Activated T-helper 17 cell treated with anti-CD3 and anti-CD28 coated beads, Interleukin-2, amount 50 U/mL, for 72 hours (primary cell): ENCODE measurements at regions not wholly inside any gene's neighbourhood (a gene's known extent, or its start where the extent isn't known, plus 50 kb on each side); places are given as distances from the start of the nearest gene placed in this dataset.

Experiments used
- ATAC-seq: fragments of 150-1000 bp; cut with Tn5 transposase; replicated peaks from 2 replicates; pipeline ENCODE4 v1.10.0; 2021; ENCODE audit warnings: mild to moderate bottlenecking, moderate library complexity
- H3K27ac Mint-ChIP-seq: one replicate; pipeline ENCODE4 v1.8.0; 2022; ENCODE audit warnings: mixed read lengths
- H3K27me3 Mint-ChIP-seq: one replicate; pipeline ENCODE4 v1.8.0; 2022; ENCODE audit warnings: mixed read lengths
- H3K36me3 Mint-ChIP-seq: one replicate; pipeline ENCODE4 v1.8.0; 2022; ENCODE audit warnings: low read depth, mild to moderate bottlenecking, mixed read lengths
- H3K4me1 Mint-ChIP-seq: one replicate; pipeline ENCODE4 v1.8.0; 2022; ENCODE audit warnings: mixed read lengths
- H3K4me3 Mint-ChIP-seq: one replicate; pipeline ENCODE4 v1.8.0; 2022; ENCODE audit warnings: mild to moderate bottlenecking, mixed read lengths
- H3K9me3 Mint-ChIP-seq: one replicate; pipeline ENCODE4 v1.8.0; 2022; ENCODE audit warnings: mixed read lengths

DNA sequence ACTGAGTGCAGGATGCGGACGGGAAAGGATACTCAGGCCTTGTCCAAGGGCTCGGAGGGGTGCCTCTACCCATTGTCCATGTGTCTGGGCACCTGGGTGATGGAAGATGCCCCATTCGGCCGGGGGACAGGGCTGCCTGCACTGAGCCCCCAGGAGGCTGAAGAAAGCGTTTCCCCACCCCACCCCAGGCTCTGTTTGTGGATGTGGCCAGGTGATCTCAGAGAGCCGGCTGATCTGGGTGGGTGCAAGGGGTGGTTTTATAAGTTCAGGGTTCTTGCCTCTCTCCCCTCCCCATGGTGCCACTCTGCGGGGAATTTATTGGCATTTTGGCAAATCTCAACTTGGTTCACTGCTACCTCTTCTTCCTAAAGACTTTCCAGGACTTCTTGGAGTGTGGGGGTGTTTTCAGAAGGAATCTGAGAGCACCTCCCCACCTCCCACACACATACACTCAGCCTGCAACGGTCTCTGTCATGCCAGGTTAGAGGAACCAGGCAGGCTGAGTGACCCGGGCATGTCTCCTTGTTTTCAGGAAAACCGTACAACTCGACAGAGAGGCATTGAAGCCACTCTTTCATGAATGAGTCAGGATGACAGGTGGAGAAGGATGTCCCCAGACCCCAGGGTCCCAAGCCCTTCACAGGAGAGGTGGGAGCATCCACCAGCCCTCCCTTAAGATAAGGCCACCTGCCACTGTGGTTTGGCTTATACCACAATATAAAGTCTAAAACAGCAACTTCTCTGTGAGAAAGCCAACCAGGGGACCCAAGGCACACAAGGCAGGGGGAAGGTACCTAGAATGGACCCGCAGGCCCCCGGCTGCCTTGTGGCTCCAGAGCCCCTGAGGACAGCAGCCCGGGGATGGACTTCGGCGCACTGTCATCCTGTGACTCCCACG, 174.9 kb downstream of the ETS2 start:
- no peaks in the 10 kb centered on the region for H3K9me3 Mint-ChIP-seq
- peaks cover 13% of the 10 kb centered on the region for H3K4me1 Mint-ChIP-seq
- no peak for ATAC-seq
- no peaks in the 10 kb centered on the region for H3K36me3 Mint-ChIP-seq
- H3K4me3 Mint-ChIP-seq, result no peak overlapping the region
- no peak overlapping the region for H3K27ac Mint-ChIP-seq
- peaks cover 38% of the 10 kb centered on the region for H3K27me3 Mint-ChIP-seq

DNA sequence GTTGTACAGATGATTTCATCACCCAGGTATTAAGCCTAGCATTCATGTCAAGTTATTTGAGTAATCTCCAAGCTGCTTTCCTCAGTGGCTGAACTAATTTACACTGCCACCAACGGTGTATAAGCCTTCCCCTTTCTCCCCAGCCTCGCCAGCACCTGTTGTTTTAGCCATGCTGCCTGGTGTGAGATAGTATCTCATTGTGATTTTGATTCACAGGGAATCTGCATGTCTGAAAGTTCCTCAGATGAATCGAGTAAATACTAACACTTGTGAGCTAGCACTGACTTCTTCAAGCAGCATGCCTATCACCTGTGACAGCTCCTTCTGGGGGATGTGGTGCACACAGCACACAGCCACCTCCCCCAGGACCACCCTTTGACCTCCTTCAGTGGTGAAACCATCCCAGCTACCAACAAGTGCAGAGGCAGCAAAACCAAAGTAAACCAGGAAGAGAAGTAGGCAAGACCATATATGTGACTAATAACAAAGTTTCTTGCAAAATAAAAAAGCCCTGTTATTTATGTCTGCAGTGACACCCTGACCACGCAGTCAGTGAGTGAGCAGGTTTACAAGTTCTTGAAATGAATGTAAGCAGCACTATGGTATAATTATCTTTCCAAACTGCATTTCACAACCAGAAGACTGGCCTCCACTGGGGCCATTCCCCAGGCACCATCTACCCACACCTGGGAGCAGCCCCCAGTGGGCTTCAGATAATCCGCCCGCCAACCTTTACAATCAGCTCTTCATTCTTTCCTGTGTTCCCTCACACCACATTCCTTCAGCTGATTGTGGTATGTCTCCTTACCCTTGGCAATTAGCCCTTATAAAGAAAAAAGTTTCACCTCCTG, 173.8 kb downstream of the ETS2 start:
- Mint-ChIP-seq H3K27ac (peak overlapping the region; percentile 13), H3K4me1 (peaks cover 6% of the 10 kb centered on the region), H3K9me3 (no peaks in the 10 kb centered on the region), H3K4me3 (no peak overlapping the region), H3K36me3 (no peaks in the 10 kb centered on the region), H3K27me3 (peaks cover 30% of the 10 kb centered on the region)
- peak; percentile 88 for ATAC-seq

DNA sequence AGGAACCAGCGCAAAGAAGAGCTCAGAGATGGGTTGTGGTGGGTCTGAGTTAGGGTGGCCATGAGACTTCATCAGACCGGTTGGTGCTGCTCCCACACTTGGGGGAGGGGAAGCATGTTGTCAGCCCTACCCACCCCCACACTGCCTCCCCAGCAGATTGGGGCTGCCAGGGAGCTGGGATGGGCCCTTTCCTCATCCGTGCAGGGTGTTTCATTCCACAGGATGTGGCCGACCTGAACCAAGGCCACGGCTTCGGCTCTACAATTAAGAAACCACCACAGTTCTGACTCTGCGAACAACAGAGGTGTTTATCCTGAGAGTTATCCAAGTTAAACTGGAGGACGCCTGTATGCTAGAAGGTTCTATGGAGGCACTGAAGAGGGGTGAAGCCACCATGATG, 171.2 kb downstream of the ETS2 start:
- Mint-ChIP-seq H3K36me3 (no peaks in the 10 kb centered on the region), H3K27ac (no peak overlapping the region), H3K27me3 (peaks cover 28% of the 10 kb centered on the region), H3K4me3 (no peak overlapping the region), H3K4me1 (peaks cover 6% of the 10 kb centered on the region), H3K9me3 (no peaks in the 10 kb centered on the region)
- no peak for ATAC-seq

DNA sequence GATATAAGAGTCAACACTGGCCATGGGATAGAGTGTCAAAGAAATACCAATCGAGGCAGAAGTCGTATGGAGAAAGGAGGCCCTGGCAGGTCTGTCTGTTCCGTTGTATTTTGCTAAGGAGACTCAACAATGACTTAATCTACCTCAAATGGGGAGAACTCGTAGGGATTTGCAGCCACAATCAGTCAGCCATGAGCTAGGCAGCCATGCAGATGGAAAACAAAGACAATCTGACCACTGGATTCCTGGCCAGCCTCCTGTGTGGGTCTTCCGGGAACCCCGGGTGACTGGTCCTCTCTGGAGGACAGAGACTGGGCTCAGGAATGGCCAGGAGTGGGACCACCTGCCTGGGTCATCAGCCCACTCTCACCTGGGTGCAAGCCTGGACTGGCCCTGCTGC, 167.8 kb downstream of the ETS2 start:
- no peak for ATAC-seq
- Mint-ChIP-seq H3K27me3 (peaks cover 19% of the 10 kb centered on the region), H3K4me1 (no peaks in the 10 kb centered on the region), H3K9me3 (no peaks in the 10 kb centered on the region), H3K36me3 (no peaks in the 10 kb centered on the region), H3K4me3 (no peak overlapping the region), H3K27ac (no peak overlapping the region)

DNA sequence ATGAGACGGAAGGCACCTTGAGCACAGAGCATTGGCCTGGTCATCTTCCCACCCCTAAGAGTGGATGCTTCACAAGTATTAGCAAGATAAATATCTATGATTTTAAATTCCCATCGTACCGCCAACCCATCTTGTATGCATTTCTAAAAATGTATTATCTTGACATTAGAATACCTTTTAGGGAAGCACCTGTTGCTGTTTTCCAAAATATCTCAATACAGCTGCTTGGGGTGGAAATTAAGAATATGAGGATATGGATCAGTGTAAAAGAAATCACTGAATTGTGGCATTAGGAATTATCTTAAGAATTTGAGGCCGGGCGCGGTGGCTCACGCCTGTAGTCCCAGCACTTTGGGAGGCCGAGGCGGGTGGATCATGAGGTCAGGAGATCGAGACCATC, 166.3 kb downstream of the ETS2 start:
- no peak overlapping the region for H3K27ac Mint-ChIP-seq
- H3K4me3 Mint-ChIP-seq, result no peak overlapping the region
- H3K9me3 Mint-ChIP-seq, result no peaks in the 10 kb centered on the region
- H3K27me3 Mint-ChIP-seq, result peaks cover 26% of the 10 kb centered on the region
- no peaks in the 10 kb centered on the region for H3K4me1 Mint-ChIP-seq
- no peak for ATAC-seq
- H3K36me3 Mint-ChIP-seq, result no peaks in the 10 kb centered on the region

DNA sequence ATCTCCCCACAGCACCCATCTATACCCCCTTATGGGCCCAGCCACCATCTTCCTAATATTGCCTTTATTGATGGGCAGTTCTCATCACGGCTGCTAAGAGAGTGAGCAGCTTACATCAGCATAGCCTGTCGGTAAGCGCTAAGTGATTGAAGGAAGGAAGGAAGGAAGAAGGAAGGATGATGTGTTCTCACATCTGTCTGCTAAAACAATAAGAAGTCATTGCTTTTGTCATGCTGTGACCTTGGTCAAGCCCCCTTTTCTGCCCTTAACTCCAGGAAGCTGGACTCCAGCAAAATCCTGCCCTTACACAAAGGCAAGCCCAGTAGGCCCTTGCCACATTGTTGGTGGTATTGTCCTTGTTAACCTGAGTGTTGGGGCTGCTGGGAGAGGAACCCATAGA, 165.0 kb downstream of the ETS2 start:
- Mint-ChIP-seq H3K36me3 (no peaks in the 10 kb centered on the region), H3K27ac (no peak overlapping the region), H3K9me3 (no peaks in the 10 kb centered on the region), H3K4me3 (no peak overlapping the region), H3K4me1 (no peaks in the 10 kb centered on the region), H3K27me3 (peaks cover 22% of the 10 kb centered on the region)
- no peak for ATAC-seq

DNA sequence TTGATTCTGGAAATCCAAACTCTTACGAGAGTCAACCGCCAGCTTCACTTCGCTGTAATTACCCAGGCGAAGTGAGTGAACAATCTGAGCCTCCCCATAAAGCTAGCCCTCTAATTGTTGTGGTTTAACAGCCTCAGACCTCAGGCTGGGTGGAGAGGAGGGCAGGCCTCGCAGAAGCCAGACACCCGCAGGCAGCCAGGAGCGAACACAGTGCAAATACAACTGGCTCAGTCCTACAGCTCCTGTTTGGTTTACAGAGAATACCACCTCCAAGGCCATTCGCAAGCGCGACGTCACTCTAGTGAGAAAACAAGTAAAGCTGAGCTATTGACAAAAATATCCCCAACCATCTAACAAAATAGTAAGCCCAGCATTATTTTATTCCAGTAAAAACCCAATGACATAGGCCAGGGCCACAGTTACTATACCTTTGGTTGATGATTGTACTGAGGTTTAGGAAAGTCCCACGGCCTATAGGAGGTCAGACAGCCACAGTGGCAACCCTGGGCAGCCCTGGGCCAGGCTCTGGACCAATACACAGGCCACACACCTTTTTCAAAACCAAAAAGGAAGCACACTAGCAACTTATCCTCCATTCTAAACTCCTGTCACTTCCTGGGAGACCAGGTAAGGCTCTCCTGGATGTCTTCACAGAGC, 163.3 kb downstream of the ETS2 start:
- no peak overlapping the region for H3K27ac Mint-ChIP-seq
- no peaks in the 10 kb centered on the region for H3K4me1 Mint-ChIP-seq
- no peaks in the 10 kb centered on the region for H3K9me3 Mint-ChIP-seq
- no peak overlapping the region for H3K4me3 Mint-ChIP-seq
- ATAC-seq, result peak; percentile 50
- no peaks in the 10 kb centered on the region for H3K36me3 Mint-ChIP-seq
- peaks cover 22% of the 10 kb centered on the region for H3K27me3 Mint-ChIP-seq

DNA sequence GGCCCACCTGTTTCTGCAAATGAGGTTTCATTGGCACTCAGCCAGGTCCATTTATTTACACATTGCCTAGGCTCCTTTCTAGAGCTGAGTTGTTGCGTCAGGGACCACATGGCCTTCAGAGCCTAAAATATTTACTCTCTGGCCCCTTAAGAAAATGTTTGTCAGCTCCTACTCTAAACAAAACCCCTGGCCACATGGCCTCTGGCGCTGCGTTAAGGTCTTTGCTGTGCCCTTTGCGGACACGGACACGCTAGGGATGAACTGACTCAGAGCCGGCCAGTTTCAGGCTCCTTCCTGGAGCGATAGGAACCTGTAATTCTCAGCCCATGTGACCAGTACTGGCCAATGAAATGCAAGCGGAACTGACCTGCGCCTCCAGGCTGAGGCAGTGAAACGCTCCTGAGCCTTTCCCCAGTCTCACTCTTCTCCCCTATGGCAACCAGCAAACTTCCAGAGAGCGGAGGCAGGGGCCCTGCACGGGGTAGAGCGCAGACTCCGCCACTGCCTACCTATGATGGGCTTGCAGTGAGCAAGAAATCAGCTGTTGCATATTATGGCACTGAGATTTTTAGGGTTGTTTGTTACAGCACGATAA, 160.3 kb downstream of the ETS2 start:
- Mint-ChIP-seq H3K27me3 (peaks cover 7% of the 10 kb centered on the region), H3K4me3 (no peak overlapping the region), H3K9me3 (no peaks in the 10 kb centered on the region), H3K4me1 (no peaks in the 10 kb centered on the region), H3K36me3 (no peaks in the 10 kb centered on the region), H3K27ac (no peak overlapping the region)
- ATAC-seq, result no peak

DNA sequence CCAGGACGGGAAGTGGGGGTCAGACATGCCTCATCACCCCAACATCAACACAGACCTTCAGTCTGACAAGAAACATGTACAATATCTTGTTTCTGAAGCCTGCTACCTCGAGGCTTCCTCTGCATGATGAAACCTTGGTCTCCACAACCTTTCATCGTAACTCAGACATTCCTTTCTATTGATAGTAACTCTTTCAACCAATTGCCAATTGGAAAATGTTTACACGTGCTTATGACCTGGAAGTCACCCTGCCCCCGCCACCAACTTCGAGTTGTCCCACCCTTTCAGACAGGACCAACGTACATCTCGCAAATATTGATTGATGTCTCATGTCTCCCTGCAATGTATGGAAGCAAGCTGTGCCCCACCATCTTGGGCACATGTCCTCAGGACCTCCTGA, 159.5 kb downstream of the ETS2 start:
- Mint-ChIP-seq H3K36me3 (no peaks in the 10 kb centered on the region), H3K9me3 (no peaks in the 10 kb centered on the region), H3K4me1 (no peaks in the 10 kb centered on the region), H3K27ac (no peak overlapping the region), H3K4me3 (no peak overlapping the region), H3K27me3 (peaks cover 7% of the 10 kb centered on the region)
- no peak for ATAC-seq

DNA sequence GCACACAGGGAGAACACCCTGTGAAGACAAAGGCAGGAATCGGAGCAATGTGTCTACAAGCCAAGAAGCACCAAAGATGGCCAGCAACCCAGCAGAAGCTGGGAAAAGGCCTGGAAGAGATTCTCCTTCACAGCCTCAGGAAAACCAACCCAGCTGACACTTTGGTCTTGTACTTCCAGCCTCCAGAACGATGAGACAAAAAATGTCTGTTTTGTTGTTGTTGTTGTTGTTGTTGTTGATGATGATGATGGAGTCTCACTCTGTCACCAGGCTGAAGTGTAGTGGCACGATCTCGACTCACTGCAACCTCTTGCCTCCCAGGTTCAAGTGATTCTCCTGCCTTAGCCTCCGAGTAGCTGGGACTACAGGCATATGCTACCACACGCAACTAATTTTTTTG, 157.3 kb downstream of the ETS2 start:
- no peaks in the 10 kb centered on the region for H3K36me3 Mint-ChIP-seq
- H3K4me3 Mint-ChIP-seq, result no peak overlapping the region
- peaks cover 1% of the 10 kb centered on the region for H3K27me3 Mint-ChIP-seq
- H3K9me3 Mint-ChIP-seq, result no peaks in the 10 kb centered on the region
- ATAC-seq, result no peak
- H3K27ac Mint-ChIP-seq, result no peak overlapping the region
- no peaks in the 10 kb centered on the region for H3K4me1 Mint-ChIP-seq

DNA sequence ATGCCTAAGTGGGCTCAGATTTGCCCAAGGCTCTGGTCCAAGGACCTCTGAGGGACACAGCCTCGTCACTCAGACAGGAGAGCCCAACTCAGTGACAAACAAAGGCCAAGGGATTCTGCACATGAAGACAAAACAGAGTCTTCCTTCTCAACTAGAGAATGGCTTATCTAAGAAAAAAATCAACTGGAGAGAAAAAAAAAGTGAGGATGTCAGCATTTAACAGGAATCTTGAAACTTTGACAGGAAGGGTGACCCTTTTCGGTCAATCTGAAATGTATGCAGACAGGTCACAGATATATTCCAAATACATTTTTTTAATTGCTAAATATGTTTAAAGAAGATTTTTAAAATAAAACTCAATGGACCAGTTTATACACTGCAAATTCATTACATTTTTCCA, 154.5 kb downstream of the ETS2 start:
- ATAC-seq, result no peak
- Mint-ChIP-seq H3K4me3 (no peak overlapping the region), H3K27ac (no peak overlapping the region), H3K9me3 (no peaks in the 10 kb centered on the region), H3K36me3 (no peaks in the 10 kb centered on the region), H3K4me1 (no peaks in the 10 kb centered on the region), H3K27me3 (no peaks in the 10 kb centered on the region)

DNA sequence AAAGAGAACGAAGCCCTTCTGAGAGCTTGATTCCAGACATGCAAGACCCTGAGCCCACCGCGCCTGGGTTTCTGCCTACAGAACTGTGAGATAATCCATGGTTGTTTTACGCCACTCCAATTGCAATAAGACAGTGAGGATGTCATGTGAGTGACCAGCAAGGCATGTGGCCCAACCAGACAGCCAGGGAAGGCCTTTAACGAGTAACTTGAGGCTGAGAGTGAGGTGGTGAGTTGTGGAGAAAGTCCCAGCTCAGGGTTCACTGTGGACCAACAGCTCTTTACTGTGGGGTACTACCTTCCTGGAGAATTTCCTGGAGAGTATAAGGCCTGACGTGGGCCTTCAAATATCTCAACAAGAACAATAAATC, 153.9 kb downstream of the ETS2 start:
- no peak for ATAC-seq
- Mint-ChIP-seq H3K4me3 (no peak overlapping the region), H3K4me1 (no peaks in the 10 kb centered on the region), H3K27ac (no peak overlapping the region), H3K36me3 (no peaks in the 10 kb centered on the region), H3K9me3 (no peaks in the 10 kb centered on the region), H3K27me3 (no peaks in the 10 kb centered on the region)

DNA sequence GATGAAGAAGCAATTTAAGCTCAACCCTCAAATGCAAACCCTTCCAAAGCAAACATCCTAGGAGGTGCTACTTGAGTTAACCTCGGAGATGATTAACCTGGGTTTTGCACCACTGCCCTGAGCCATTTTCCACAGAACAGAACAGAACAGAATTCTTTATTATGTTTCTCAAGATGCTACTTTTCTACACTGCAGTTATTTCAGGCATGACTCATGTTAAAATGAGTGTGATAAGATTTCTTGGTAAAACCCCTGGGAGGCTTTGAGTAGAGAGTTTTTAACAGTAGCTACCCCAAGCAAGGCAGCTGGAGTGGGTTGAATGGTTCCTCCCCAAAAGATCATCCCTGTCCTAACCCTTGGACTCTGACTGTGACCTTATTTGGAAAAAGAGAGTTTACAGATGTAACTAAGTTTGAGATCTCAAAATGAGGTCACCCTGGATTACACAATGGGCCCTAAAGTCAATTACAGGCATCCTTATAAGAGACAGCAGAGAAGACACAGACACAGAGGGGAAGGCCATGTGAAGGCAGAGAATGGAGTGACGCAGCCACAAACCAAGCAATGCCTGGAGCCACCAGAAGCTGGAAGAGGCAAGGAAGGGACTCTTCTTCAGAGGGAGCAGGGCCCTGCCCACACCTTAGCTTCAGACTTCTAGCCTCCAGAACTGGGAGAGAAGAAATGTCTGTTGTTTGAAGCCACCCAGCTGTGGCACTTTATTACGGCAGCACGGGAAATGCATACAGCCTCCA, 153.4 kb downstream of the ETS2 start:
- Mint-ChIP-seq H3K27ac (no peak overlapping the region), H3K27me3 (no peaks in the 10 kb centered on the region), H3K36me3 (no peaks in the 10 kb centered on the region), H3K9me3 (no peaks in the 10 kb centered on the region), H3K4me1 (no peaks in the 10 kb centered on the region), H3K4me3 (no peak overlapping the region)
- ATAC-seq, result peak; percentile 86

DNA sequence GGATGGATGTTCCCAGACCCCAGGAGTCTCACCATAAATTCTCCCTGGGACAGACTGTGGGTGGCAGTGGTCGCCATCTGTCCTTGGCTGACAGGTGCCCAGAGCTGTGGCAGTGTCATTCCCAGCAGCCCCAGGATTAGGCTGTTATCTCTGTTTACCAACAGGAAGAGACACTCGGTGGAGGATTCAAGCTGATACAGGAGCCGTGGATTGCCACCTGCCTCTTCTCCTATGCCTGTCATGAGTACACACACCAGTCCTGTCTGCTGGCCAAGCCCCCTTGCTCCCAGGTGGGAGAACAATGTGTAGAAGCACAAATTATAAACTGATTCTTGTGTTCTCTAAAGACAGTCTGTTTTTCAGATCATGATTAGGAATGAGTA, 152.6 kb downstream of the ETS2 start:
- H3K27ac Mint-ChIP-seq, result no peak overlapping the region
- H3K4me3 Mint-ChIP-seq, result no peak overlapping the region
- H3K9me3 Mint-ChIP-seq, result no peaks in the 10 kb centered on the region
- H3K27me3 Mint-ChIP-seq, result no peaks in the 10 kb centered on the region
- no peaks in the 10 kb centered on the region for H3K36me3 Mint-ChIP-seq
- no peaks in the 10 kb centered on the region for H3K4me1 Mint-ChIP-seq
- no peak for ATAC-seq
